ENCODE measurements at regions not wholly inside any gene's neighbourhood (a gene's known extent, or its start where the extent isn't known, plus 50 kb on each side); places are given as distances from the start of the nearest gene placed in this dataset.
"Not testable (repeated sequence)": the region's sequence is repeated elsewhere in the genome, so short reads cannot be mapped to it uniquely, and the experiment has no call there.

DNA sequence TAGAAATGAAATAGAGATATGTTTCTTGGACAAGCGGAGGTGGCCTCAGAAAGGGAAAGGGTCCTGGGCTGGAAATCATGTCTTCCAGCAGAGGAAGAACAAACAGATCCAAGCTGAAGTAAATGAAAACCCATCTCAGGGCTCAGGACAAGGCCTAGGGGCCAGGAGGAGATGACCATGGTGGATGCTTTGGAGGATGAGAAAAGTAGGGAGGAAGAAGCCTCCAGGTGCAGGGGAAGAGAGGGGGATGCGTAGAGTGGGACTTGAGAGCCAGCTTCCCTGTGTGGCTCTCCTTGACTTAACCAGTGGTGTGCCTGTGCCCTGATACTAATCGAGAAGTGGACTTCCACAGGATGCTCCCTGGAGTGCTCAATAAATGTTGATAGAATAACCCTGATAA lies 203.2 kb downstream of the FAM43A start:
- TF ChIP-seq, protein P1, sequence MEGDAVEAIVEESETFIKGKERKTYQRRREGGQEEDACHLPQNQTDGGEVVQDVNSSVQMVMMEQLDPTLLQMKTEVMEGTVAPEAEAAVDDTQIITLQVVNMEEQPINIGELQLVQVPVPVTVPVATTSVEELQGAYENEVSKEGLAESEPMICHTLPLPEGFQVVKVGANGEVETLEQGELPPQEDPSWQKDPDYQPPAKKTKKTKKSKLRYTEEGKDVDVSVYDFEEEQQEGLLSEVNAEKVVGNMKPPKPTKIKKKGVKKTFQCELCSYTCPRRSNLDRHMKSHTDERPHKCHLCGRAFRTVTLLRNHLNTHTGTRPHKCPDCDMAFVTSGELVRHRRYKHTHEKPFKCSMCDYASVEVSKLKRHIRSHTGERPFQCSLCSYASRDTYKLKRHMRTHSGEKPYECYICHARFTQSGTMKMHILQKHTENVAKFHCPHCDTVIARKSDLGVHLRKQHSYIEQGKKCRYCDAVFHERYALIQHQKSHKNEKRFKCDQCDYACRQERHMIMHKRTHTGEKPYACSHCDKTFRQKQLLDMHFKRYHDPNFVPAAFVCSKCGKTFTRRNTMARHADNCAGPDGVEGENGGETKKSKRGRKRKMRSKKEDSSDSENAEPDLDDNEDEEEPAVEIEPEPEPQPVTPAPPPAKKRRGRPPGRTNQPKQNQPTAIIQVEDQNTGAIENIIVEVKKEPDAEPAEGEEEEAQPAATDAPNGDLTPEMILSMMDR (IDR thresholded peaks at IDR 0.05; ENCODE audit: extremely low read depth, missing control alignments), result no peak
- DNase-seq (ENCODE audit: low spot score), result no peak

DNA sequence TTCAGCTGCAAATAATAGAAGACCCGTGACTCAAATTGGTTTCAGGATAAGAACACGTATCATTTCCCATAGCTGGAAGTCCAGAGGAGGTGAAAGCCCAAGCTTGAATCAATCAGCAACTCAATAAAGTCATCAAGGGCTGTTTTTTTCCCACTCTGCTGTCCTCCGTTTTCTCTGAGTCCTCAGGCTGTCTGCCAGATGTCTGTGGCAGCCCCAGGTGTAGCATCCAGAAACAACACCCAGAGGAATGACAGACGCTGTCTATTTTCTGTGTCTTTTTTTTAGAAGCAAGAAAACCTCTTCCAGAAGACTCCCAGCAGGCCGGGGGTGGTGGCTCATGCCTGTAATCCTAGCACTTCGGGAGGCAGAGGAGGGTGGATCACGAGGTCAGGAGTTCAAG lies 204.4 kb downstream of the FAM43A start:
- TF ChIP-seq, protein P1 (IDR thresholded peaks at IDR 0.05; ENCODE audit: extremely low read depth, missing control alignments), result no peak
- no peak for DNase-seq (ENCODE audit: low spot score)

DNA sequence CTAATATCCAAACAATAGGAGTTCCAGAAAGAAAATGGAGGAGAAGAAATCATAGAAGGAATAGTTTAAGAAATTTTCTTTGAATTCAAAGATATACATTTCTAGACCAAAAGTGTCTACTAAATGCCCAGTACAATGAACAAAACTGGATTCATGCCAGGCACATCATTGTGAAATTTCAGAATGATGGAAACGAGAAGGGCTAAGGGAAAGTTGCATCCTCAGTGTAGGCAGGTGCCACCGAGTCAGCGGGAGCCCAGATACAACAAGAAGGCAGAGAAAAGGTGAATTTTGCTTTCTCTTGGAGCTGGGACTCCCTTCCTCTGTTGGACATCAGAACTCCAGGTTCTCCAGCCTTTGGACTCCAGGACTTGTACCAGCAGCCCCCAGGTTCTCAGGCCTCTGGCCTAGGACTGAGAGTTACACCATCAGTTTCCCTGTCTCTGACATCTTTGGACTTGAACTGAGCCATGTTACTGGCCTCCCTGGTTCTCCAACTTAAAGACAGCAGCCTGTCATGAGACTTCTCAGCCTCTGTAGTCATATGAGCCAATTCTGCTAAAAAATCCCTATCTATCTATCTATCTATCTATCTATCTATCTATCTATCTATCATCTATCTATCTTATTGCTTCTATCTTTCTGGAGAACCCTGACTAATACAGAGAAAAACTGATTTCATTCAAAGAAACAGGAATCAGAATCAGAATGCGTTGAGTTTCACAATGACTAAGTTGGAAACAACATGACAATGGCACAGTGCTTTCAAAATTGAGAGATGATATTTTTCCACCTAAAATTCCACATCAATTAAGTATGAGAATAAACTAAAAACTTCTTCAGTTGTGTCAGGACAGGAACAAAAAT lies 207.7 kb downstream of the FAM43A start:
- DNase-seq (ENCODE audit: low spot score), result no peak
- TF ChIP-seq, protein P1 (IDR thresholded peaks at IDR 0.05; ENCODE audit: extremely low read depth, missing control alignments), result no peak

DNA sequence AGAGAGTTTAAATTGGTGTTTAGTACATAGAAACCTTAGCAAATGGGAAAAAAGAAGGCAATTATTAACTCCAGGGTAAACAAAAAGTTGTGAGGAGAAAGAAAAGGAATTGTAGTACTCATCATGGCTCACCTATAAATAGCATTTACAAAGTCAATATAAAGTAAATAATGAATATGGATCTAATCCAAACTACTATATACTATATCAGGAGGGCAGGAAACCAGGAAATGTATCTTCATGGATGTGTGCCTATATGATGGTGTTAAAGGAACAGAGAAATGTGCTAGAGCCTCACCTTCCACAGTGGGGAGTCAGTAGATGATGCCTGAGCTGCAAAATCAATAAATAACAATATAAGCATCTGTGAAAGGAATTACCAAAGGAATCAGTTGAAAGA lies 208.9 kb downstream of the FAM43A start:
- DNase-seq (ENCODE audit: low spot score), result no peak

DNA sequence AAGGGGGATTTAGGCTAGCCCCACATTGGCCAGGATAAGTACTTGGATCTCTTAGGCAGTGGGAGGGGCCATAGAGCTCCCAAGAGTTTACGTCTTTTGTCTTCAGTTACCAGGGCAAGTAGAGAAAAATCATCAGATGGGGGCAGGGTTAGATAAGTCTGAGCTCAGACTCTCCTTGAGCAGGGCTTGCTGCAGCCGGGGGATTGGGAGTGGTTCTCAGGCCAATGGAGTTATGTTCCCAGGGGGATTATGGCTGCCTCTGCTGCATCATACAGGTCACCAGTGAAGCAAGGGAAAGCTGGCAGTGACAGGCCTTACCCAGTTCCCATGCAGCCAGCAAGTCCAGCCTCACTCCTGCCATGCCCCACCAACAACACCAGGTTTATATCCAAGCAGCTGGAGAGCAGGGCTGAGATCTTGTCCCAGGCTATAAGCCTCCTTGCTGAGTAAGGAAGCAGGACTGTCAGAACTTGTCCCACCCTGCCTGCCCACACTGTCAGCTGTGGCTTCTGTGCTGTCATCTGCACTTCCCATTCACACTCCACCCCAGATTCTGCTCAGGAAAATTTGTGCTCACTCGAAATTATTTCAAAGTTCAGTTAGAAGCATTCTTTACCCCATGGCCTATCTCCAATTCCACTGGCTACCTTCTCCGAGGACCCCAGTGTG lies 215.3 kb downstream of the FAM43A start:
- no peak for DNase-seq (ENCODE audit: low spot score)
- TF ChIP-seq, protein P1 (IDR thresholded peaks at IDR 0.05; ENCODE audit: extremely low read depth, missing control alignments), result no peak

More for the DNA sequence above, 208.9 kb downstream of the FAM43A start:
- TF ChIP-seq, protein P1 (IDR thresholded peaks at IDR 0.05; ENCODE audit: extremely low read depth, missing control alignments), result no peak

DNA sequence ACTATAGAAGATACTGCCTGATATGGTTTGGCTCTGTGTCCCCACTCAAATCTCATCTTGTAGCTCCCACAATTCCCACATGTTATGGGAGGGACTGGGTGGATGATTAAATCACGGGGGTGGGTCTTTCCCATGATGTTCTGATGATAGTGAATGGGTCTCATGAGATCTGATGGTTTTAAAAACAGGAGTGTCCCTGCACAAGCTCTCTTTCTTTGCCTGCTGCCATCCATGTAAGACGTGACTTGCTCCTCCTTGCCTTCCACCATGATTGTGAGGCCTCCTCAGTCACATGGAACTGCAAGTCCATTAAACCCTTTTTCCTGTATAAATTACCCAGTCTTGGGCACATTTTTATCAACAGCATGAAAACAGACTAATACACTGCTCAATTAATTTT lies 217.8 kb downstream of the FAM43A start:
- not testable (repeated sequence) for DNase-seq (ENCODE audit: low spot score)

DNA sequence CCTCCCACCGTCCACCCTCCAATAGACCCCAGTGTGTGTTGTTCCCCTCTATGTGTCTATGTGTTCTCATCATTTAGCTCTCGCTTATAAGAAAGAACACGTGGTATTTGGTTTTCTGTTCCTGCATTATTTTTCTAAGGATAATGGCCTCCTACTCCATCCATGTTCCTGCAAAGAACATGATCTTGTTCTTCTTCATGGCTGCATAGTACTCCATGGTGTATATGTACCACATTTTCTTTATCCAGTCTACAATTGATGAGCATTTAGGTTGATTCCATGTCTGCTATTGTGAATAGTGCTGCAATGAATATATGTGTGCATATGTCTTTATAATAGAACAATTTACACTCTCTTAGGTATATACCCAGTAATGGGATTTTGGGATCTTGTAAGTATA lies 219.3 kb downstream of the FAM43A start:
- DNase-seq (ENCODE audit: low spot score), result not testable (repeated sequence)

DNA sequence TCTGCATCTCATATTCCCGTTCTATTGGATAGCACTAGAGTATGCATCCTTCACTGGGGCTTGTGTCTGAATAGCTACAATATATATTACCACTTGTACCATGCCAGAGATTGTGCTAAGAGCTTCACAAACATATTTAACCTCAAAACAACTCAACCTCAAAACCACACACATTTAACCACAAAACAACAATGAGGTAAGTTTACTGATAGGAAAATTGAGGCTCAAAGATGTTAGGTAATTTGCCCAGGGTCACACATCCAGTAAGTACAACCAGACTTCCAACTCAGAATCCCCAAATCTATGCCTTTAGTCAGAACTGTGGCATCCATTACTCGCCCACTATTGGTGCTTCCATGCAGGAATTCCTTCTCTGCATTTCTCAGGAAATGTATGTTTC lies 220.0 kb downstream of the FAM43A start:
- DNase-seq (ENCODE audit: low spot score), result no peak
- TF ChIP-seq, protein P1 (IDR thresholded peaks at IDR 0.05; ENCODE audit: extremely low read depth, missing control alignments), result no peak

Data from GM20000 (cell line).